ENCODE measurements at regions not wholly inside any gene's neighbourhood (a gene's known extent, or its start where the extent isn't known, plus 50 kb on each side); places are given as distances from the start of the nearest gene placed in this dataset.

GRCh38 chr12:87772401-87772800 lies 256.8 kb downstream of the C12orf50 start:
- H3K9ac ChIP-seq (ENCODE audit: low read depth in 2 of 2, low read length in 2 of 2) = no peak overlapping the region
- no peaks in the 10 kb centered on the region for H3K27me3 ChIP-seq
- H3K36me3 ChIP-seq = no peaks in the 10 kb centered on the region
- no peak overlapping the region for H3K27ac ChIP-seq
- DNase-seq = no peak
- intact Hi-C loops (cut with DNase I) = no loop called here
- no peak overlapping the region for H3K4me3 ChIP-seq
- TF ChIP-seq, protein P1, sequence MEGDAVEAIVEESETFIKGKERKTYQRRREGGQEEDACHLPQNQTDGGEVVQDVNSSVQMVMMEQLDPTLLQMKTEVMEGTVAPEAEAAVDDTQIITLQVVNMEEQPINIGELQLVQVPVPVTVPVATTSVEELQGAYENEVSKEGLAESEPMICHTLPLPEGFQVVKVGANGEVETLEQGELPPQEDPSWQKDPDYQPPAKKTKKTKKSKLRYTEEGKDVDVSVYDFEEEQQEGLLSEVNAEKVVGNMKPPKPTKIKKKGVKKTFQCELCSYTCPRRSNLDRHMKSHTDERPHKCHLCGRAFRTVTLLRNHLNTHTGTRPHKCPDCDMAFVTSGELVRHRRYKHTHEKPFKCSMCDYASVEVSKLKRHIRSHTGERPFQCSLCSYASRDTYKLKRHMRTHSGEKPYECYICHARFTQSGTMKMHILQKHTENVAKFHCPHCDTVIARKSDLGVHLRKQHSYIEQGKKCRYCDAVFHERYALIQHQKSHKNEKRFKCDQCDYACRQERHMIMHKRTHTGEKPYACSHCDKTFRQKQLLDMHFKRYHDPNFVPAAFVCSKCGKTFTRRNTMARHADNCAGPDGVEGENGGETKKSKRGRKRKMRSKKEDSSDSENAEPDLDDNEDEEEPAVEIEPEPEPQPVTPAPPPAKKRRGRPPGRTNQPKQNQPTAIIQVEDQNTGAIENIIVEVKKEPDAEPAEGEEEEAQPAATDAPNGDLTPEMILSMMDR (IDR thresholded peaks at IDR 0.05) = no peak
- no peaks in the 10 kb centered on the region for H3K4me1 ChIP-seq
- no peaks in the 10 kb centered on the region for H3K9me3 ChIP-seq

- TF ChIP-seq, protein P1 (IDR thresholded peaks at IDR 0.05) = no peak
- Histone ChIP-seq H3K4me3 (no peak overlapping the region), H3K36me3 (no peaks in the 10 kb centered on the region), H3K4me1 (no peaks in the 10 kb centered on the region), H3K27me3 (no peaks in the 10 kb centered on the region), H3K27ac (no peak overlapping the region), H3K9me3 (no peaks in the 10 kb centered on the region), H3K9ac (ENCODE audit: low read depth in 2 of 2, low read length in 2 of 2) (no peak overlapping the region)
- no peak for DNase-seq
- intact Hi-C loops (cut with DNase I) = no loop called here
Measured at GRCh38 chr12:87768501-87769287, 260.5 kb downstream of the C12orf50 start.

DNA sequence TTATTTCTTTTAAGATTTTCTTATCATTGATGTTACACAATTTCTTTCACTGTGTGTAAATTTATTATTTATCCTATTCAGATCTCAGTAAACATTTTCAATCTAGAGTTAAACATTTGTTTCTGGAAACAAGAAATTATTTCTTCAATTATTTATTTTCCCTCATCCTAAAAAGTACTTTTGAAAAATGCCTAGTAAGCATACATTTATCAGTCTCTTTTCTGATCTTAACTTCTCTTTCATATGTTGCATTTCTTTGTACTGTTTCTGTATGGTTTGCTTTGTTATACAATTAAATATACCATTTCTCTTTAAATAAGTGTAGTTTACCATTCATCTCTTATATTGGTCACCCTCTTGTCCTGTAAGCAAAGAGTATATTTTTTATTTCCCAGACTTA lies 263.2 kb downstream of the C12orf50 start:
- Histone ChIP-seq H3K9me3 (no peaks in the 10 kb centered on the region), H3K9ac (ENCODE audit: low read depth in 2 of 2, low read length in 2 of 2) (no peak overlapping the region), H3K27ac (no peak overlapping the region), H3K27me3 (no peaks in the 10 kb centered on the region), H3K36me3 (no peaks in the 10 kb centered on the region), H3K4me1 (no peaks in the 10 kb centered on the region), H3K4me3 (no peak overlapping the region)
- DNase-seq = no peak
- TF ChIP-seq, protein P1 (IDR thresholded peaks at IDR 0.05) = no peak
- intact Hi-C loops (cut with DNase I) = no loop called here

DNA sequence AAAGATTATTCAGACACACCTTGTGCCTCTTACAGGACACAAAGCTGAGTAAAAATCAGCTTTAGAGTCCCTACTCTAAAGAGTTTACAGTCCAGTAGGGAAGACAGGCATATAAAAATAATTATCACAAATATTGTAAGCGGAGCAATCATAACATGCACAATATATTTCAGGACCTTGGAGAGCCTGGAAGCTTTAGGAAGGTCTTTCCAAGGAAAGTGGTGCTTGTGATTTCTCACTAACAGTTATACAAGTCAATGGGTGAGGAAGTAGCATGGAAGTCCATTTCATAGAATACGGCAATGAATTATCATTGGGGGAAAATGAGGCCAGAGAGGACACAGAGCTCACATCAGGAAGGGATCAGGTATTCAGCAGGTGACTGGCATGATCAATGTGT lies 268.3 kb downstream of the C12orf50 start:
- intact Hi-C loops (cut with DNase I) = no loop called here
- TF ChIP-seq, protein P1 (IDR thresholded peaks at IDR 0.05) = no peak
- DNase-seq = no peak
- Histone ChIP-seq H3K36me3 (no peaks in the 10 kb centered on the region), H3K4me1 (no peaks in the 10 kb centered on the region), H3K4me3 (no peak overlapping the region), H3K27me3 (no peaks in the 10 kb centered on the region), H3K27ac (no peak overlapping the region), H3K9ac (ENCODE audit: low read depth in 2 of 2, low read length in 2 of 2) (no peak overlapping the region), H3K9me3 (no peaks in the 10 kb centered on the region)

DNA sequence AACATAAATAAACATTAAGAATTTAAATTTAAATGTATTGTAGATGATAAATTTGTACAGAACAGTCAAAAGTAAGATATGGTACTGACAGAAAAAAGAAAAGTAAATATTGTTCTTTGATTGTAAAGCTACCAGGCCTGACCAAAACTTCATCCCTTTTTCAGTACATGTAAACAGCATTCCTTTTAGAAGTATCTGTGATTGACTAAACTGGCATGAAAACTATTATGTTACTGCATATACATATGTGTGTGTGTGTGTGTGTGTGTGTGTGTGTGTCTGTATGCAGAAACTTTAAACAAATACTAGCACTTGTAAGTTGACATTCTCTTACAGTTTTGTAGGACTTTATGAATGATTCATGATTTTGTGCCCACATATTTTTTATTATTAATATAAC lies 270.9 kb downstream of the C12orf50 start:
- no peak overlapping the region for H3K4me3 ChIP-seq
- no peak overlapping the region for H3K27ac ChIP-seq
- no peaks in the 10 kb centered on the region for H3K27me3 ChIP-seq
- H3K36me3 ChIP-seq = no peaks in the 10 kb centered on the region
- no peak for DNase-seq
- TF ChIP-seq, protein P1 (IDR thresholded peaks at IDR 0.05) = no peak
- no peaks in the 10 kb centered on the region for H3K4me1 ChIP-seq
- intact Hi-C loops (cut with DNase I) = no loop called here
- H3K9me3 ChIP-seq = no peaks in the 10 kb centered on the region
- H3K9ac ChIP-seq (ENCODE audit: low read depth in 2 of 2, low read length in 2 of 2) = no peak overlapping the region
